ENCODE measurements at regions not wholly inside any gene's neighbourhood (a gene's known extent, or its start where the extent isn't known, plus 50 kb on each side); places are given as distances from the start of the nearest gene placed in this dataset.

DNA sequence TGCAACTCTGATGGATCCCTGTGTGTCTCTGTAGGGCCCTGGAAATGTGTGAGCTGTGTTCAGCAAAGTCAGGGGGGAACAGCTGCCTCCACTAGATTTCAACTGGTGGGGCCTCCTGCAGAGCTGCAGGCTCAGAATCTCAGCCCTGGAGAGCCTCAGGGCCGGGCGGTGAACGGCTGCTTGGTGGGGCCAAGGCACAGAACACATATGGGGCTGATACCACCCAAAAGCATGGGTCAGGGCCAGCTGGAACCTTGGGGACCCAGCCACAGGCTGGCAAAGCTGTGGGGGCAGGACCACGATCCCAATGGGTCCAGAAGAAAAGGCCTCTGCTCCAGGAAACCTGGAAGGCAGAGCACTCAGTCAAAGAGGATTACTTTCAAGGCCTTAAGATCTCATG lies 878.5 kb downstream of the BCL11B start:
- TF ChIP-seq ZFX (IDR thresholded peaks at IDR 0.05; ENCODE audit: borderline replicate concordance): no peak
- TF ChIP-seq, protein P1, sequence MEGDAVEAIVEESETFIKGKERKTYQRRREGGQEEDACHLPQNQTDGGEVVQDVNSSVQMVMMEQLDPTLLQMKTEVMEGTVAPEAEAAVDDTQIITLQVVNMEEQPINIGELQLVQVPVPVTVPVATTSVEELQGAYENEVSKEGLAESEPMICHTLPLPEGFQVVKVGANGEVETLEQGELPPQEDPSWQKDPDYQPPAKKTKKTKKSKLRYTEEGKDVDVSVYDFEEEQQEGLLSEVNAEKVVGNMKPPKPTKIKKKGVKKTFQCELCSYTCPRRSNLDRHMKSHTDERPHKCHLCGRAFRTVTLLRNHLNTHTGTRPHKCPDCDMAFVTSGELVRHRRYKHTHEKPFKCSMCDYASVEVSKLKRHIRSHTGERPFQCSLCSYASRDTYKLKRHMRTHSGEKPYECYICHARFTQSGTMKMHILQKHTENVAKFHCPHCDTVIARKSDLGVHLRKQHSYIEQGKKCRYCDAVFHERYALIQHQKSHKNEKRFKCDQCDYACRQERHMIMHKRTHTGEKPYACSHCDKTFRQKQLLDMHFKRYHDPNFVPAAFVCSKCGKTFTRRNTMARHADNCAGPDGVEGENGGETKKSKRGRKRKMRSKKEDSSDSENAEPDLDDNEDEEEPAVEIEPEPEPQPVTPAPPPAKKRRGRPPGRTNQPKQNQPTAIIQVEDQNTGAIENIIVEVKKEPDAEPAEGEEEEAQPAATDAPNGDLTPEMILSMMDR (IDR thresholded peaks at IDR 0.05): no peak
